Fibroblast of skin of abdomen (primary cell): ENCODE measurements at regions not wholly inside any gene's neighbourhood (a gene's known extent, or its start where the extent isn't known, plus 50 kb on each side); places are given as distances from the start of the nearest gene placed in this dataset.
A peak's percentile ranks its signal among the peaks of the same experiment; 100 is the strongest.

Source experiments
- DNase-seq: peaks from one replicate; pipeline ENCODE4 v3.0.0-alpha.2; 2013

- peak; percentile 99 for DNase-seq
Observed at GRCh38 chr4:128600996-128601871, 208.3 kb upstream of the JADE1 start.

- DNase-seq, result no peak
Observed at GRCh38 chr4:128600410-128600809, 209.1 kb upstream of the JADE1 start.

- no peak for DNase-seq
Observed at GRCh38 chr4:128597500-128597899, 212.0 kb upstream of the JADE1 start.

- DNase-seq, result no peak
Observed at GRCh38 chr4:128596853-128597252, 212.6 kb upstream of the JADE1 start.

- DNase-seq, result no peak
Observed at GRCh38 chr4:128596115-128596514, 213.4 kb upstream of the JADE1 start.

GRCh38 chr4:128591482-128591881 is 218.0 kb upstream of the JADE1 start:
- no peak for DNase-seq

GRCh38 chr4:128590773-128591172 is 218.7 kb upstream of the JADE1 start:
- no peak for DNase-seq

GRCh38 chr4:128590034-128590740 is 219.3 kb upstream of the JADE1 start:
- no peak for DNase-seq

- no peak for DNase-seq
Observed at GRCh38 chr4:128589384-128589965, 220.0 kb upstream of the JADE1 start.

GRCh38 chr4:128587382-128587781 is 222.1 kb upstream of the JADE1 start:
- DNase-seq, result no peak

GRCh38 chr4:128583753-128584712 is 225.5 kb upstream of the JADE1 start:
- no peak for DNase-seq

GRCh38 chr4:128582427-128582870 is 227.1 kb upstream of the JADE1 start:
- DNase-seq, result no peak

- peak; percentile 42 for DNase-seq
Observed at GRCh38 chr4:128579154-128579853, 230.2 kb upstream of the JADE1 start.

- peak; percentile 52 for DNase-seq
Observed at GRCh38 chr4:128574706-128575105, 234.8 kb upstream of the JADE1 start.

GRCh38 chr4:128573781-128574508 is 235.6 kb upstream of the JADE1 start:
- peak; percentile 94 for DNase-seq

GRCh38 chr4:128572778-128573241 is 236.7 kb upstream of the JADE1 start:
- DNase-seq, result no peak

GRCh38 chr4:128571747-128572146 is 237.8 kb upstream of the JADE1 start:
- DNase-seq, result peak; percentile 87

GRCh38 chr4:128570387-128570975 is 239.0 kb upstream of the JADE1 start:
- DNase-seq, result peak; percentile 61

GRCh38 chr4:128566693-128567092 is 242.8 kb upstream of the JADE1 start:
- peak; percentile 45 for DNase-seq

GRCh38 chr4:128565565-128566186 is 243.8 kb upstream of the JADE1 start:
- peak; percentile 52 for DNase-seq
